ENCODE measurements at regions not wholly inside any gene's neighbourhood (a gene's known extent, or its start where the extent isn't known, plus 50 kb on each side); places are given as distances from the start of the nearest gene placed in this dataset.

- TF ChIP-seq CTCF (IDR thresholded peaks at IDR 0.05), result no peak
- no peak for TF ChIP-seq POLR2A (IDR thresholded peaks at IDR 0.05)
These were observed 556.0 kb downstream of the EBF1 start for GRCh38 chr5:158543539-158544387.

All from thyroid gland (tissue), 4 donors.